Endothelial cell of umbilical vein (primary cell): ENCODE measurements at regions not wholly inside any gene's neighbourhood (a gene's known extent, or its start where the extent isn't known, plus 50 kb on each side); places are given as distances from the start of the nearest gene placed in this dataset.

ENCODE experiments used
- CTCF ChIP-seq, 2 donors: IDR thresholded peaks; 1 replicate in 1 of 2; 2 replicates in 1 of 2; pipeline ENCODE4 v1.5.1; 2011; ENCODE audit warnings: low read length in 2 of 2, mild to moderate bottlenecking in 2 of 2, moderate library complexity in 2 of 2, control low read depth in 1 of 2, inconsistent platforms in 1 of 2, low read depth in 1 of 2; ENCODE audit not compliant: insufficient read depth in 1 of 2; ENCODE audit errors: extremely low read depth in 1 of 2
- EZH2 ChIP-seq: IDR thresholded peaks from 2 replicates; pipeline ENCODE4 v1.6.1; 2012; ENCODE audit warnings: borderline replicate concordance, low read depth, mild to moderate bottlenecking, moderate library complexity, low read length, inconsistent platforms; ENCODE audit not compliant: severe bottlenecking
- POLR2A ChIP-seq: IDR thresholded peaks from 2 replicates; pipeline ENCODE4 v1.6.1; 2012; ENCODE audit warnings: low read depth, mild to moderate bottlenecking, control low read depth, low read length
- POLR2AphosphoS5 ChIP-seq: IDR thresholded peaks from 2 replicates; pipeline ENCODE4 v1.6.1; 2012; ENCODE audit warnings: low read depth, mild to moderate bottlenecking, control low read depth, low read length, moderate library complexity; ENCODE audit not compliant: insufficient read depth

GRCh38 chr12:89024580-89024979 is 327.7 kb downstream of the DUSP6 start:
- TF ChIP-seq POLR2A (no peak), POLR2AphosphoS5 (no peak), EZH2 (no peak), CTCF (IDR thresholded peaks at IDR 0.05; ENCODE audit: extremely low read depth in 1 of 2, insufficient read depth in 1 of 2, low read depth in 1 of 2, low read length in 2 of 2) (no peak)
